Fibroblast of the aortic adventitia (primary cell): ENCODE measurements at regions not wholly inside any gene's neighbourhood (a gene's known extent, or its start where the extent isn't known, plus 50 kb on each side); places are given as distances from the start of the nearest gene placed in this dataset.

Experiments used
- DNase-seq: peaks from one replicate; pipeline ENCODE4 v3.0.0-alpha.2; 2010; ENCODE audit warnings: low read depth
- H3K4me3 ChIP-seq: 2 replicates; pipeline ENCODE4 v1.5.1; 2011; ENCODE audit warnings: low read depth, mild to moderate bottlenecking, control low read depth, low read length, moderate library complexity
- CTCF ChIP-seq: IDR thresholded peaks from 2 replicates; pipeline ENCODE4 v1.5.1; 2011; ENCODE audit warnings: mild to moderate bottlenecking, low read length, control low read depth, inconsistent platforms; ENCODE audit not compliant: insufficient read depth

- no peak for TF ChIP-seq CTCF
- H3K4me3 ChIP-seq: no peak overlapping the region
- DNase-seq: no peak
These were observed 52.2 kb upstream of the INHBA start for GRCh38 chr7:41755096-41755495.

- TF ChIP-seq CTCF: no peak
- H3K4me3 ChIP-seq: no peak overlapping the region
- no peak for DNase-seq
These were observed 51.2 kb upstream of the INHBA start for GRCh38 chr7:41754046-41754445.
